ENCODE measurements at regions not wholly inside any gene's neighbourhood (a gene's known extent, or its start where the extent isn't known, plus 50 kb on each side); places are given as distances from the start of the nearest gene placed in this dataset.

DNA sequence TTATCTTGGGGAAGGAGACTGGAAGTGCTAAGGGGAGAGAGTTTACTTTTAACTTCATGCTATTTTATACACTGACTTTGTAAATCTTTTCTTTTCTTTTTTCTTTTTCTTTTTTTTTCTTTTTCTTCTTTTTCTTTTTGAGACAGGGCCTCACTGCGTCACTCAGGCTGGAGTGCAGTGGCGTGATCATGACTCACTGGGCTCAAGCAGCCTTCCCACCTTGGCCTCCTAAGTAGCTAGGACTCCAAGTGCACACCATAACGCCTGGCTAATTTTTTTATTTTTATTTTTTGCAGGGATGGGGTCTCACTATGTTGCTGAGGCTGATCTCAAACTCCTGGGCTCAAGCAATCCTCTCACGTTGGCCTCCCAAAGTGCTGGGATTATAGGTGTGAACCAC lies 294.6 kb upstream of the PRICKLE1 start:
- no peak overlapping the region for H2AFZ ChIP-seq (ENCODE audit: low read depth, low read length)
- FAIRE-seq (no peak), DNase-seq (ENCODE audit: low read depth) (no peak)
- TF ChIP-seq, protein P1, sequence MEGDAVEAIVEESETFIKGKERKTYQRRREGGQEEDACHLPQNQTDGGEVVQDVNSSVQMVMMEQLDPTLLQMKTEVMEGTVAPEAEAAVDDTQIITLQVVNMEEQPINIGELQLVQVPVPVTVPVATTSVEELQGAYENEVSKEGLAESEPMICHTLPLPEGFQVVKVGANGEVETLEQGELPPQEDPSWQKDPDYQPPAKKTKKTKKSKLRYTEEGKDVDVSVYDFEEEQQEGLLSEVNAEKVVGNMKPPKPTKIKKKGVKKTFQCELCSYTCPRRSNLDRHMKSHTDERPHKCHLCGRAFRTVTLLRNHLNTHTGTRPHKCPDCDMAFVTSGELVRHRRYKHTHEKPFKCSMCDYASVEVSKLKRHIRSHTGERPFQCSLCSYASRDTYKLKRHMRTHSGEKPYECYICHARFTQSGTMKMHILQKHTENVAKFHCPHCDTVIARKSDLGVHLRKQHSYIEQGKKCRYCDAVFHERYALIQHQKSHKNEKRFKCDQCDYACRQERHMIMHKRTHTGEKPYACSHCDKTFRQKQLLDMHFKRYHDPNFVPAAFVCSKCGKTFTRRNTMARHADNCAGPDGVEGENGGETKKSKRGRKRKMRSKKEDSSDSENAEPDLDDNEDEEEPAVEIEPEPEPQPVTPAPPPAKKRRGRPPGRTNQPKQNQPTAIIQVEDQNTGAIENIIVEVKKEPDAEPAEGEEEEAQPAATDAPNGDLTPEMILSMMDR (IDR thresholded peaks at IDR 0.05; ENCODE audit: insufficient read depth, low read depth, low read length), result no peak
- TF ChIP-seq EZH2 (IDR thresholded peaks at IDR 0.05; ENCODE audit: insufficient read depth, low read length), result no peak
- no peak overlapping the region for H3K27ac ChIP-seq (ENCODE audit: low read depth, low read length)
- H4K20me1 ChIP-seq (ENCODE audit: insufficient read depth, low read length), result no peaks in the 10 kb centered on the region
- H3K9me3 ChIP-seq (ENCODE audit: insufficient read depth, low read depth, low read length), result no peaks in the 10 kb centered on the region
- peaks cover 3% of the 10 kb centered on the region for H3K9me3 Mint-ChIP-seq (ENCODE audit: unreplicated experiment)
- H3K79me2 ChIP-seq (ENCODE audit: insufficient read depth, low read length), result no peaks in the 10 kb centered on the region
- H3K27me3 Mint-ChIP-seq (ENCODE audit: low read depth, unreplicated experiment), result no peaks in the 10 kb centered on the region
- H3K27me3 ChIP-seq (ENCODE audit: insufficient read depth, low read length), result no peaks in the 10 kb centered on the region
- no peak overlapping the region for H3K4me3 ChIP-seq (ENCODE audit: insufficient read depth, low read depth, low read length)
- no peak overlapping the region for H3K27ac Mint-ChIP-seq (ENCODE audit: unreplicated experiment)
- no peak overlapping the region for H3K4me3 Mint-ChIP-seq (ENCODE audit: unreplicated experiment)
- no peaks in the 10 kb centered on the region for H3K36me3 Mint-ChIP-seq (ENCODE audit: low read depth, unreplicated experiment)
- no peaks in the 10 kb centered on the region for H3K36me3 ChIP-seq (ENCODE audit: insufficient read depth, low read length)
- no peaks in the 10 kb centered on the region for H3K4me1 ChIP-seq (ENCODE audit: insufficient read depth, low read length)
- H3K4me2 ChIP-seq (ENCODE audit: low read length), result no peak overlapping the region
- H3K9ac ChIP-seq (ENCODE audit: low read length), result no peak overlapping the region
- peaks cover 3% of the 10 kb centered on the region for H3K4me1 Mint-ChIP-seq (ENCODE audit: low read depth, unreplicated experiment)

DNA sequence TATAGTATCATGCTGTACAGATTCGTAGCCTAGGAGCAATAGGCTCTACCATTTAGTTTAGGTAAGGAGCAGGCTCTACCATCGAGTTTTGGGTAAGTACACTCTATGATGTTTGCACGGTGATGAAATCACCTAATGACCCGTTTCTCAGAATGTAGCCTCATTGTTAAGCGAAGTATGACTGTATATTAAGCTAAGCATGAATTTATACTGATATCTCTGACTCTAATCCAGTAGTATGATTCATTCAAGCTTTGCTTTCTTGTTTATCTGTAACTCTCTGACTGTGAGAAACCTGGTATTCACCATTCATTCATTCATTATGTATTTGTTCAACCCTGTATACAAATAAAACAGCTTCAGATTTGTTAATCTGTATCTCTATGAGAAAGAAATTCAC lies 283.9 kb upstream of the PRICKLE1 start:
- peaks cover 2% of the 10 kb centered on the region for H3K27me3 Mint-ChIP-seq (ENCODE audit: low read depth, unreplicated experiment)
- DNase-seq (ENCODE audit: low read depth), result peak; percentile 74
- no peaks in the 10 kb centered on the region for H3K36me3 Mint-ChIP-seq (ENCODE audit: low read depth, unreplicated experiment)
- no peaks in the 10 kb centered on the region for H3K9me3 Mint-ChIP-seq (ENCODE audit: unreplicated experiment)
- Histone ChIP-seq H3K27ac (ENCODE audit: low read depth, low read length) (no peak overlapping the region), H3K9me3 (ENCODE audit: insufficient read depth, low read depth, low read length) (no peaks in the 10 kb centered on the region), H3K4me3 (ENCODE audit: insufficient read depth, low read depth, low read length) (no peak overlapping the region), H3K4me1 (ENCODE audit: insufficient read depth, low read length) (no peaks in the 10 kb centered on the region), H3K27me3 (ENCODE audit: insufficient read depth, low read length) (no peaks in the 10 kb centered on the region), H3K4me2 (ENCODE audit: low read length) (no peak overlapping the region), H3K36me3 (ENCODE audit: insufficient read depth, low read length) (no peaks in the 10 kb centered on the region), H2AFZ (ENCODE audit: low read depth, low read length) (no peak overlapping the region), H3K79me2 (ENCODE audit: insufficient read depth, low read length) (no peaks in the 10 kb centered on the region), H4K20me1 (ENCODE audit: insufficient read depth, low read length) (no peaks in the 10 kb centered on the region), H3K9ac (ENCODE audit: low read length) (no peak overlapping the region)
- no peak overlapping the region for H3K4me3 Mint-ChIP-seq (ENCODE audit: unreplicated experiment)
- TF ChIP-seq, protein P1 (IDR thresholded peaks at IDR 0.05; ENCODE audit: insufficient read depth, low read depth, low read length), result no peak
- TF ChIP-seq EZH2 (IDR thresholded peaks at IDR 0.05; ENCODE audit: insufficient read depth, low read length), result no peak
- FAIRE-seq, result no peak
- no peak overlapping the region for H3K27ac Mint-ChIP-seq (ENCODE audit: unreplicated experiment)
- peaks cover 3% of the 10 kb centered on the region for H3K4me1 Mint-ChIP-seq (ENCODE audit: low read depth, unreplicated experiment)

DNA sequence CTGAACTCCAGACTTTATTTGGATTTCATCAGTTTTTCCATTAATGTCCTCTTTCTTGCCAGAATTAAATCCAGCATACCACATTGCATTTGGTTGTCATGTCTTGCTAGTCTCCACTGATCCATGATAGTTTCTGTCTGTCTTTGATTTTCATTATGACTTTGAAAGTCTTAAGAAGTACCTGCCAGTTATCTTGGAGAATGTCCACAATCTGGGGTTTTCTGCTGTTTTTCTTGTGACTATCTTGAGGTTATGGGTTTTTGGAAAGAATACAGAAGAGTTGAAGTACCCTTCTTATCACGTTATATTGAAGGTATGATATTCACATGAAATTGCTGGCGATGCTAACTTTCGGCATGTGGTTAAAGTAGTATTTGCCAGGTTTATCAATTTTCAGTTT lies 282.3 kb upstream of the PRICKLE1 start:
- Mint-ChIP-seq H3K4me1 (ENCODE audit: low read depth, unreplicated experiment) (peaks cover 3% of the 10 kb centered on the region), H3K27me3 (ENCODE audit: low read depth, unreplicated experiment) (peaks cover 2% of the 10 kb centered on the region), H3K9me3 (ENCODE audit: unreplicated experiment) (no peaks in the 10 kb centered on the region), H3K36me3 (ENCODE audit: low read depth, unreplicated experiment) (no peaks in the 10 kb centered on the region), H3K27ac (ENCODE audit: unreplicated experiment) (no peak overlapping the region), H3K4me3 (ENCODE audit: unreplicated experiment) (no peak overlapping the region)
- H3K4me3 ChIP-seq (ENCODE audit: insufficient read depth, low read depth, low read length), result no peak overlapping the region
- H3K36me3 ChIP-seq (ENCODE audit: insufficient read depth, low read length), result no peaks in the 10 kb centered on the region
- H3K4me1 ChIP-seq (ENCODE audit: insufficient read depth, low read length), result no peaks in the 10 kb centered on the region
- no peaks in the 10 kb centered on the region for H4K20me1 ChIP-seq (ENCODE audit: insufficient read depth, low read length)
- no peak overlapping the region for H3K4me2 ChIP-seq (ENCODE audit: low read length)
- no peak for TF ChIP-seq EZH2 (IDR thresholded peaks at IDR 0.05; ENCODE audit: insufficient read depth, low read length)
- TF ChIP-seq, protein P1 (IDR thresholded peaks at IDR 0.05; ENCODE audit: insufficient read depth, low read depth, low read length), result no peak
- no peak overlapping the region for H3K9ac ChIP-seq (ENCODE audit: low read length)
- H2AFZ ChIP-seq (ENCODE audit: low read depth, low read length), result no peak overlapping the region
- DNase-seq (ENCODE audit: low read depth) (peak; percentile 95), FAIRE-seq (no peak)
- no peaks in the 10 kb centered on the region for H3K79me2 ChIP-seq (ENCODE audit: insufficient read depth, low read length)
- no peaks in the 10 kb centered on the region for H3K9me3 ChIP-seq (ENCODE audit: insufficient read depth, low read depth, low read length)
- no peaks in the 10 kb centered on the region for H3K27me3 ChIP-seq (ENCODE audit: insufficient read depth, low read length)
- H3K27ac ChIP-seq (ENCODE audit: low read depth, low read length), result no peak overlapping the region
